GM21529 (cell line): ENCODE measurements at regions not wholly inside any gene's neighbourhood (a gene's known extent, or its start where the extent isn't known, plus 50 kb on each side); places are given as distances from the start of the nearest gene placed in this dataset.

Experiments
- ATAC-seq: cut with Tn5 transposase; IDR thresholded peaks from one replicate; pipeline ENCODE4 v1.9.1; 2021; ENCODE audit not compliant: unreplicated experiment

- ATAC-seq, result no peak
Observed at GRCh38 chr12:132408626-132409494, 79.5 kb upstream of the GALNT9 start.

GRCh38 chr12:132407992-132408391, 78.6 kb upstream of the GALNT9 start:
- no peak for ATAC-seq

GRCh38 chr12:132407451-132407961, 78.1 kb upstream of the GALNT9 start:
- no peak for ATAC-seq

- ATAC-seq, result no peak
Observed at GRCh38 chr12:132406493-132407450, 77.4 kb upstream of the GALNT9 start.

GRCh38 chr12:132405742-132406251, 76.4 kb upstream of the GALNT9 start:
- no peak for ATAC-seq

GRCh38 chr12:132404951-132405741, 75.8 kb upstream of the GALNT9 start:
- ATAC-seq, result no peak

- ATAC-seq, result no peak
Observed at GRCh38 chr12:132404435-132404855, 75.1 kb upstream of the GALNT9 start.

- no peak for ATAC-seq
Observed at GRCh38 chr12:132403636-132404434, 74.4 kb upstream of the GALNT9 start.

- ATAC-seq, result no peak
Observed at GRCh38 chr12:132402831-132403416, 73.5 kb upstream of the GALNT9 start.

- ATAC-seq, result no peak
Observed at GRCh38 chr12:132401982-132402381, 72.6 kb upstream of the GALNT9 start.

GRCh38 chr12:132400011-132400641, 70.7 kb upstream of the GALNT9 start:
- no peak for ATAC-seq

GRCh38 chr12:132399092-132400010, 70.0 kb upstream of the GALNT9 start:
- no peak for ATAC-seq

- no peak for ATAC-seq
Observed at GRCh38 chr12:132398386-132398991, 69.1 kb upstream of the GALNT9 start.

GRCh38 chr12:132397934-132398385, 68.6 kb upstream of the GALNT9 start:
- ATAC-seq, result no peak

GRCh38 chr12:132397152-132397933, 68.0 kb upstream of the GALNT9 start:
- no peak for ATAC-seq

- no peak for ATAC-seq
Observed at GRCh38 chr12:132396657-132397056, 67.3 kb upstream of the GALNT9 start.
